GM23338 (cell line): ENCODE measurements at regions not wholly inside any gene's neighbourhood (a gene's known extent, or its start where the extent isn't known, plus 50 kb on each side); places are given as distances from the start of the nearest gene placed in this dataset.

Experiments used
- ATAC-seq: fragments of 200-7000 bp; cut with Tn5 transposase; 3 replicates; pipeline ENCODE4 v1.9.1; 2020
- DNase-seq: peaks from one replicate; pipeline ENCODE4 v3.0.0-alpha.2; 2015; ENCODE audit warnings: low spot score
- H2AFZ ChIP-seq: fragments of 200-600 bp; sonication (generic); 2 replicates; pipeline ENCODE4 v1.8.0; 2016; ENCODE audit warnings: antibody characterized with exemption, mild to moderate bottlenecking, moderate library complexity
- H3F3A ChIP-seq: fragments of 200-600 bp; sonication (generic); replicated peaks from 2 replicates; pipeline ENCODE4 v1.8.0; 2017; ENCODE audit warnings: antibody characterized with exemption, mixed run types, low read depth
- H3K27ac ChIP-seq: fragments of 200-600 bp; sonication (generic); 2 replicates; pipeline ENCODE4 v1.6.1; 2016; ENCODE audit warnings: low read depth
- H3K27me3 ChIP-seq: fragments of 200-600 bp; sonication (generic); 2 replicates; pipeline ENCODE4 v1.8.0; 2016; ENCODE audit warnings: mild to moderate bottlenecking, mixed run types, moderate library complexity; ENCODE audit not compliant: insufficient read depth
- H3K36me3 ChIP-seq: fragments of 200-600 bp; sonication (generic); 2 replicates; pipeline ENCODE4 v1.8.0; 2016; ENCODE audit warnings: mild to moderate bottlenecking; ENCODE audit not compliant: insufficient read depth
- H3K4me1 ChIP-seq: fragments of 200-600 bp; sonication (generic); 2 replicates; pipeline ENCODE4 v1.8.0; 2016; ENCODE audit warnings: mild to moderate bottlenecking, moderate library complexity; ENCODE audit not compliant: insufficient read depth
- H3K4me2 ChIP-seq: fragments of 200-600 bp; sonication (generic); 2 replicates; pipeline ENCODE4 v1.7.1; 2017; ENCODE audit warnings: mixed run types
- H3K4me3 ChIP-seq: fragments of 200-600 bp; sonication (generic); 2 replicates; pipeline ENCODE4 v1.6.1; 2016; ENCODE audit warnings: mixed run types
- H3K79me2 ChIP-seq: fragments of 200-600 bp; sonication (generic); replicated peaks from 2 replicates; pipeline ENCODE4 v1.8.0; 2017; ENCODE audit warnings: mild to moderate bottlenecking; ENCODE audit not compliant: insufficient read depth
- H3K9me2 ChIP-seq: fragments of 200-600 bp; sonication (generic); 2 replicates; pipeline ENCODE4 v1.8.0; 2017; ENCODE audit not compliant: insufficient read depth
- H4K20me1 ChIP-seq: fragments of 200-600 bp; sonication (generic); replicated peaks from 2 replicates; pipeline ENCODE4 v1.8.0; 2017; ENCODE audit warnings: mild to moderate bottlenecking; ENCODE audit not compliant: insufficient read depth
- H3K27ac Mint-ChIP-seq: 2 replicates; pipeline ENCODE4 v1.8.0; 2020; ENCODE audit warnings: inconsistent platforms, mild to moderate bottlenecking, moderate library complexity, mixed read lengths
- H3K27me3 Mint-ChIP-seq: 3 replicates; pipeline ENCODE4 v1.8.0; 2022; ENCODE audit warnings: low read depth, mild to moderate bottlenecking, moderate library complexity, mixed read lengths, inconsistent platforms; ENCODE audit not compliant: insufficient read depth, poor library complexity
- H3K36me3 Mint-ChIP-seq: 3 replicates; pipeline ENCODE4 v1.8.0; 2021; ENCODE audit warnings: low read depth, mild to moderate bottlenecking, inconsistent platforms, moderate library complexity, mixed read lengths
- H3K4me1 Mint-ChIP-seq: 3 replicates; pipeline ENCODE4 v1.8.0; 2020; ENCODE audit warnings: mild to moderate bottlenecking, inconsistent platforms, mixed read lengths
- H3K4me3 Mint-ChIP-seq: 3 replicates; pipeline ENCODE4 v1.8.0; 2021; ENCODE audit warnings: moderate library complexity, mild to moderate bottlenecking, inconsistent platforms, mixed read lengths
- H3K9me3 Mint-ChIP-seq: 3 replicates; pipeline ENCODE4 v1.8.0; 2020; ENCODE audit warnings: moderate library complexity, mild to moderate bottlenecking, inconsistent platforms, mixed read lengths
- CREB1 ChIP-seq: fragments of 250-450 bp; sonication (Bioruptor Pico); IDR thresholded peaks from 2 replicates; pipeline ENCODE4 v1.5.0; 2020; ENCODE audit warnings: low read depth, mild to moderate bottlenecking, moderate library complexity
- CTCF ChIP-seq, 2 experiments: fragments of 200-600 bp in 1 of 2; sonication (generic) in 1 of 2; conservative IDR thresholded peaks; 2 replicates each; pipeline versions ENCODE4 v1.5.1 to v1.6.1; 2016 to 2017; ENCODE audit warnings: antibody characterized with exemption in 2 of 2, low read depth in 2 of 2, mild to moderate bottlenecking in 2 of 2, moderate library complexity in 1 of 2
- ETS1 ChIP-seq: IDR thresholded peaks from 2 replicates; pipeline ENCODE4 v1.6.1; 2016; ENCODE audit warnings: antibody characterized with exemption
- EZH2 ChIP-seq: fragments of 200-600 bp; sonication (generic); IDR thresholded peaks from one replicate; pipeline ENCODE4 v1.8.0; 2017; ENCODE audit warnings: antibody characterized with exemption, mild to moderate bottlenecking, low read depth; ENCODE audit not compliant: unreplicated experiment
- EZH2phosphoT487 ChIP-seq: fragments of 200-600 bp; sonication (generic); IDR thresholded peaks from one replicate; pipeline ENCODE4 v1.8.1; 2018; ENCODE audit warnings: antibody characterized with exemption; ENCODE audit not compliant: unreplicated experiment
- NANOG ChIP-seq: IDR thresholded peaks from 2 replicates; pipeline ENCODE4 v1.6.1; 2016; ENCODE audit warnings: antibody characterized with exemption, borderline replicate concordance
- POLR2AphosphoS5 ChIP-seq: IDR thresholded peaks from 2 replicates; pipeline ENCODE4 v1.6.1; 2016; ENCODE audit warnings: antibody characterized with exemption, low read depth
- REST ChIP-seq: IDR thresholded peaks from one replicate; pipeline ENCODE4 v1.6.1; 2018; ENCODE audit warnings: antibody characterized with exemption; ENCODE audit not compliant: unreplicated experiment
- STAT1 ChIP-seq: IDR thresholded peaks from one replicate; pipeline ENCODE4 v1.6.1; 2016; ENCODE audit warnings: antibody characterized with exemption; ENCODE audit not compliant: unreplicated experiment
- ZNF114 ChIP-seq: fragments of 250-450 bp; sonication (Bioruptor Pico); IDR thresholded peaks from 2 replicates; pipeline ENCODE4 v1.5.0; 2020; ENCODE audit warnings: mild to moderate bottlenecking, moderate library complexity
- ZNF331 ChIP-seq: fragments of 250-450 bp; sonication (Bioruptor Pico); IDR thresholded peaks from 2 replicates; pipeline ENCODE4 v1.5.0; 2020; ENCODE audit warnings: low read depth, mild to moderate bottlenecking, moderate library complexity

- TF ChIP-seq ZNF114 (CRISPR knock-in tag) (no peak), ZNF331 (CRISPR knock-in tag) (no peak), POLR2AphosphoS5 (no peak)
Observed at GRCh38 chr15:88970232-88970631, 57.1 kb upstream of the MFGE8 start (continued).

- no peaks in the 10 kb centered on the region for H3K27me3 ChIP-seq
- ATAC-seq (no peak), DNase-seq (no peak)
- peaks cover 6% of the 10 kb centered on the region for H3K27me3 Mint-ChIP-seq
- no peak overlapping the region for H2AFZ ChIP-seq
- no peak overlapping the region for H3K27ac ChIP-seq
- H3F3A ChIP-seq: no peaks in the 10 kb centered on the region
- no peak overlapping the region for H3K27ac Mint-ChIP-seq
- peaks cover 9% of the 10 kb centered on the region; the same call in 1 of the 2 replicates for H3K4me1 ChIP-seq
- no peak overlapping the region for H3K4me3 Mint-ChIP-seq
- no peak overlapping the region for H3K4me2 ChIP-seq
- H3K9me3 Mint-ChIP-seq: peaks cover 38% of the 10 kb centered on the region
- H3K79me2 ChIP-seq: no peaks in the 10 kb centered on the region
- no peak overlapping the region for H3K4me3 ChIP-seq
- TF ChIP-seq CREB1: no peak
- no peak for TF ChIP-seq EZH2phosphoT487
- no peak for TF ChIP-seq POLR2AphosphoS5
- no peak for TF ChIP-seq CTCF (conservative IDR thresholded peaks at IDR 0.05; ENCODE audit: low read depth in 2 of 2)
- TF ChIP-seq ETS1: no peak
- TF ChIP-seq ZNF331 (CRISPR knock-in tag): no peak
- TF ChIP-seq EZH2: no peak
- TF ChIP-seq NANOG: no peak
- no peak for TF ChIP-seq STAT1
- no peak for TF ChIP-seq REST
- no peaks in the 10 kb centered on the region for H4K20me1 ChIP-seq
- peaks cover 34% of the 10 kb centered on the region for H3K36me3 Mint-ChIP-seq
- peaks cover 8% of the 10 kb centered on the region; the same call in 1 of the 2 replicates for H3K36me3 ChIP-seq
- H3K9me2 ChIP-seq: no peaks in the 10 kb centered on the region
- H3K4me1 Mint-ChIP-seq: peaks cover 6% of the 10 kb centered on the region
Observed at GRCh38 chr15:88974392-88974791, 61.2 kb upstream of the MFGE8 start.
